ENCODE measurements at regions not wholly inside any gene's neighbourhood (a gene's known extent, or its start where the extent isn't known, plus 50 kb on each side); places are given as distances from the start of the nearest gene placed in this dataset.

- H3K4me1 Mint-ChIP-seq: no peaks in the 10 kb centered on the region
- H3K27me3 Mint-ChIP-seq (ENCODE audit: low read depth, poor library complexity): no peaks in the 10 kb centered on the region
- H3K9me3 Mint-ChIP-seq: peaks cover 10% of the 10 kb centered on the region
- no peak overlapping the region for H3K4me3 Mint-ChIP-seq
- H3K36me3 Mint-ChIP-seq (ENCODE audit: low read depth): no peaks in the 10 kb centered on the region
- TF ChIP-seq, protein P1, sequence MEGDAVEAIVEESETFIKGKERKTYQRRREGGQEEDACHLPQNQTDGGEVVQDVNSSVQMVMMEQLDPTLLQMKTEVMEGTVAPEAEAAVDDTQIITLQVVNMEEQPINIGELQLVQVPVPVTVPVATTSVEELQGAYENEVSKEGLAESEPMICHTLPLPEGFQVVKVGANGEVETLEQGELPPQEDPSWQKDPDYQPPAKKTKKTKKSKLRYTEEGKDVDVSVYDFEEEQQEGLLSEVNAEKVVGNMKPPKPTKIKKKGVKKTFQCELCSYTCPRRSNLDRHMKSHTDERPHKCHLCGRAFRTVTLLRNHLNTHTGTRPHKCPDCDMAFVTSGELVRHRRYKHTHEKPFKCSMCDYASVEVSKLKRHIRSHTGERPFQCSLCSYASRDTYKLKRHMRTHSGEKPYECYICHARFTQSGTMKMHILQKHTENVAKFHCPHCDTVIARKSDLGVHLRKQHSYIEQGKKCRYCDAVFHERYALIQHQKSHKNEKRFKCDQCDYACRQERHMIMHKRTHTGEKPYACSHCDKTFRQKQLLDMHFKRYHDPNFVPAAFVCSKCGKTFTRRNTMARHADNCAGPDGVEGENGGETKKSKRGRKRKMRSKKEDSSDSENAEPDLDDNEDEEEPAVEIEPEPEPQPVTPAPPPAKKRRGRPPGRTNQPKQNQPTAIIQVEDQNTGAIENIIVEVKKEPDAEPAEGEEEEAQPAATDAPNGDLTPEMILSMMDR (IDR thresholded peaks at IDR 0.05): no peak
- no peak for DNase-seq
- H3K27ac Mint-ChIP-seq: no peak overlapping the region
Observed at GRCh38 chr4:136203199-136203598, 1329.1 kb downstream of the PCDH18 start.

DNA sequence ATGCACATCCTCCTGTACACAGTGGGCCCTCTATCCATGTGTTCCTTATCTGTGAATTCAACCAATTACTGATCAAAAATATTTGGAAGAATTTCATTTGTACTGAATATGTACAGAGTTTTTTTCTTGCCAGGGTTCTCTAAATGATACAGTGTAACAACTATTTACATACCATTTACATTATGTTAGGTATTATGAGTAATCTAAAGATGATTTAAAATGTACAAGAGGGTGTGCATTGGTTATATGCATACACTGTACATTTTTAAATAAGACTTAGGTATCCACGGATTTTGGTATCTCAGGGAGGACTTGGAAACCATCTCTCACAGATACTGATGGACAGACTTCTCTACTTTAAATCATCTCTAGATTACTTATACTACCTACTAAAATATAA lies 1333.9 kb downstream of the PCDH18 start:
- Mint-ChIP-seq H3K9me3 (peaks cover 10% of the 10 kb centered on the region), H3K36me3 (ENCODE audit: low read depth) (no peaks in the 10 kb centered on the region), H3K27ac (no peak overlapping the region), H3K4me1 (no peaks in the 10 kb centered on the region), H3K27me3 (ENCODE audit: low read depth, poor library complexity) (no peaks in the 10 kb centered on the region), H3K4me3 (no peak overlapping the region)
- TF ChIP-seq, protein P1 (IDR thresholded peaks at IDR 0.05): no peak
- DNase-seq: no peak

DNA sequence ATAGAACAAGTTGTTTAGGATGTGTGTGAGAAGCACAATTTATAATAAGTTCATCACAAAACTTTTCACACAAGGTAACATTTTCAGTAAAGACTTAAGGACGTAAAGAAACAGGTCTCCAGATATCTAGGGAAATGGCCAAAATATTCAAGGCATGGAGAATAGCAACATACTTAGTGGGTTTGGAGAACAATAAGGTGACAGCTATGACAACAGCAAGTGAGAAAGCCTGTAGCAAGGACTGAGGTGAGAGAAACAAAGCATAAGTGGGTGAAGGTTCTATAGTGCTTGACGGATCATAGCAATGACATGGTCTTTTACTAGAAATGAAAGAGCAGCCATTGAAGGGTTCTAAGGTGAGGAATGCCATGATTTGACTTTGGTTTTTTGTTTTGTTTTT lies 1337.3 kb downstream of the PCDH18 start:
- TF ChIP-seq, protein P1 (IDR thresholded peaks at IDR 0.05): no peak
- Mint-ChIP-seq H3K9me3 (no peaks in the 10 kb centered on the region), H3K36me3 (ENCODE audit: low read depth) (no peaks in the 10 kb centered on the region), H3K4me1 (no peaks in the 10 kb centered on the region), H3K27me3 (ENCODE audit: low read depth, poor library complexity) (no peaks in the 10 kb centered on the region), H3K27ac (no peak overlapping the region), H3K4me3 (no peak overlapping the region)
- no peak for DNase-seq

DNA sequence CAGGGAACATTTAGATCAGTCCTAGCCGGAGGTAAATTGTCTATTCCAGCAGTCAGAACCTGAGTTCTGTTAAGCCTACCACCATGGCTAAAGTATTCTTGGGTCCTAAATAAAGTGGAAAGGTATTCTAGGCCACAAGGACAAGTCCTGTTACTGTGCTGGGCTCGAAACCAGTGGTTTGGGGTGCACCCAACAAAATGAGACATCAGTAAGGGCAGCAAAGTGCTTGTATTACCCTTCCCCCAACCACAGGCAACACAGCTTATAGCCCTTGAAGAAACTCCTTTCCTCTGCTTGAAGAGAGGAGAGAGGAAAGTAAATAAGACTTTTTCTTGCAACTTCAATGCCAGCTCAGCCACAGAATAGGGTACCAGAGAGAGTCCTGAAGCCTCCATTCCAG lies 1345.6 kb downstream of the PCDH18 start:
- Mint-ChIP-seq H3K27me3 (ENCODE audit: low read depth, poor library complexity) (peaks cover 3% of the 10 kb centered on the region), H3K36me3 (ENCODE audit: low read depth) (no peaks in the 10 kb centered on the region), H3K9me3 (peaks cover 5% of the 10 kb centered on the region), H3K4me3 (no peak overlapping the region), H3K4me1 (no peaks in the 10 kb centered on the region), H3K27ac (no peak overlapping the region)
- DNase-seq: no peak
- TF ChIP-seq, protein P1 (IDR thresholded peaks at IDR 0.05): no peak

DNA sequence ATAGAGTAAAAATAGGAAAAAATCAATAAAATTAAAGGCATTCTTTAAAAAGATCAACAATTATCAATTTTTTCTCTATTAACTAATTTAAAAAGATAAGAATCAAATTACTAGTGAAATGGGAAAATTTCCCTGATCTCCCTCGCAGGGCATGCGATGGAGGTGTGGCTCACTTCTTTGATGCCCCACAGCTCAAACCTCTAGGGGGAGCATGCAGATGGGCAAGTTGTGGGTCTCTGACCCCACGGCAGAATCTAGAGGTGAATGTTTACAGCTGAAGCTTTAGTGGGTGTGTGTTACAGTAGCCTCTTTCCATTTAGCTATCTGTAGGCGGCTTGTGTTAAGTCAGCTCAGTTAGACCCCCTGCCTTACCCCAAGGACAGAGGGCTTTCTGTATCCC lies 1348.8 kb downstream of the PCDH18 start:
- TF ChIP-seq, protein P1 (IDR thresholded peaks at IDR 0.05): no peak
- H3K4me3 Mint-ChIP-seq: no peak overlapping the region
- H3K27ac Mint-ChIP-seq: no peak overlapping the region
- no peaks in the 10 kb centered on the region for H3K9me3 Mint-ChIP-seq
- H3K36me3 Mint-ChIP-seq (ENCODE audit: low read depth): no peaks in the 10 kb centered on the region
- H3K4me1 Mint-ChIP-seq: no peaks in the 10 kb centered on the region
- H3K27me3 Mint-ChIP-seq (ENCODE audit: low read depth, poor library complexity): peaks cover 3% of the 10 kb centered on the region
- no peak for DNase-seq

DNA sequence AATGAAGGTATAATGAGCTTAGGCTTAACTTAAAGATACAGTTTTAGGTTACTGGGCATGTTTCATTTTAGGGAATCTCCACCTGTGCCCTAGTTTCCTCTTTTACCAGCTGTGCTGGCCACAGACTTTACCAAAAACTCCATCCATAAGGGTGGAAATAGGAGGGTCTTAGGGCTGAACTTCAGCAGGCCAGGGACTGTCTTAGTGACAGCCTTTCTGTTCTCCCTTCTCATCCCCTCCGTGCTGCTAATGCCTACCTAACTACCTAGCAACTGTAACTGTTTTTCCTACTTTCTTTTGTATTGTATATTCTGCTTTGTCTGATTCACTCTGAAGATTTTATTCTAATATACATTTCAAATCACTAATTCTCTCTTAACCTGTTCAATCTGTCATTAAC lies 1375.3 kb downstream of the PCDH18 start:
- Mint-ChIP-seq H3K27me3 (ENCODE audit: low read depth, poor library complexity) (peaks cover 4% of the 10 kb centered on the region), H3K36me3 (ENCODE audit: low read depth) (no peaks in the 10 kb centered on the region), H3K9me3 (peaks cover 3% of the 10 kb centered on the region), H3K4me3 (no peak overlapping the region), H3K4me1 (peaks cover 3% of the 10 kb centered on the region), H3K27ac (no peak overlapping the region)
- TF ChIP-seq, protein P1 (IDR thresholded peaks at IDR 0.05): no peak
- no peak for DNase-seq

Measured in nephron progenitor cell (in vitro differentiated cells).